ENCODE measurements at regions not wholly inside any gene's neighbourhood (a gene's known extent, or its start where the extent isn't known, plus 50 kb on each side); places are given as distances from the start of the nearest gene placed in this dataset.

DNA sequence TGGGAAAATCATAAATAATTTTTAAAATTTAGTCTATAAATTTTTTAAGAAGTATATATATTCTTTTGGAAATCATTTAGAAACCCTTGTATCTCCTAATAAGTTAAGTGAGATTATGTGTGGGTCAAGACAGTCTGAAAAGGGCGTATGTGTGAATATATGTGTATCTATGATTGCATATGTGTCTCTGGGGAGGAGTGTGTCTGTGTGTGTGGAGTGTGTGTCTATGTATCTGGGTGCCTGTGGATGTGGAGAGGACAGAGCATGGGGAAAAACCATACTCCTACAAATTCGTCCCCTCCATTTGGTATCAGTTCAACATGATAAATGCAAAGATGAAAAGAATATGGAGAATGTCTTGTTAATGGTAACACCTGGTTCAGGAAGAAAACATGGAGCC, 342.0 kb upstream of the ACTBL2 start:
- DNase-seq, result no peak

DNA sequence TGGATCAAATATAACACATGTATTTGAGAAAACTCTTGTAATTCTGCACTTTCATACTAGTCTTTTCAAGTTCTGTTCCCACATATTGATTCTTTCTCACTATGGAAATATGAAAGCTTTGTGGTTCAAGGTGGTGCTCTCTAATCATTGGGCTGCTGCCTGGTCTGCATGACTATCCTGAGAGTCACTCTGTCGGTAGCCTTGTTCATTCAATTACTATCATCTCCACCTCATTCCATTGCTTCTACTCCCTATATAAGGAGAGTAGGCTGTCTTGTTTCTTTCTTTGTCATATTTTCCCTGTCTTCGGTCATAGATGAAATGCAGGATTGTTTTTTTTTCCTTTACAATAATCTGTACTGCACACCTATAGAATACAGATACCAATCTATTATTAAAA, 341.4 kb upstream of the ACTBL2 start:
- no peak for DNase-seq

DNA sequence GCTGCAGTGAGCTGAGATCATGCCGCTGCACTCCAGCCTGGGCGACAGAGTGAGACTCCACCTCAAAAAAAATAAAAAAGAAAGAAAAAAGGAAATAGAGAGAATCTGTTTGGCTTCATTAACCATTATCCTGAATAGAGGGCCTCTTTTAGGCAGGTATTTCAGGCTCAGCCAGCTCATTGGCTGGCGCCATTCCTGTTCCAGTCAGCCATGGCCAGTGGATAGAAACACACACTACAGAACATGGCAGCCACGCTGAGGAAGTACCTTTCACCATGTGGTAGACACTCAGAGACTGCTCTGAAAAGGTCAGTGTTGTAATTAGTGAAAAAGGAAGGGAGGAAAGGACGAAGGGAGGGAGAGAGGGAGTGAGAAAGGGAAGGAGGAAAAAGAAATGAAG, 340.0 kb upstream of the ACTBL2 start:
- no peak for DNase-seq

DNA sequence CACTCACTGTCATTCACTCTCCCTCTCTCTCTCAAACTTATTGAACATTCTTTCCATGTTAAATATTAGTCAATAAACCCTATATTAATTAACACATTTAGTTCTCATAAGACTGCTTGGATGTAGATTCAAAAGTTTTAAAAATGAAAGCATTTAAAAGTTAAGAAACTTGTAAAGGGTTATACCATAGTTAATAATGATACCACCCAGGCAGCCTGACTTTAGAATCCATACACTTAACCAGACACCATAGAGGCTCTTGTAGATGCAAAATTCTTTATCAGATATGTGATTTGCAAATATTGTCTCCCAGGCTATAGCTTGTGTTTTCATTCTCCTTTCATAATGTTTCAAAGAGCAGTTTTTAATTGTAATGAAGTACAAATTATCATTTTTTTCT, 335.8 kb upstream of the ACTBL2 start:
- DNase-seq, result no peak

DNA sequence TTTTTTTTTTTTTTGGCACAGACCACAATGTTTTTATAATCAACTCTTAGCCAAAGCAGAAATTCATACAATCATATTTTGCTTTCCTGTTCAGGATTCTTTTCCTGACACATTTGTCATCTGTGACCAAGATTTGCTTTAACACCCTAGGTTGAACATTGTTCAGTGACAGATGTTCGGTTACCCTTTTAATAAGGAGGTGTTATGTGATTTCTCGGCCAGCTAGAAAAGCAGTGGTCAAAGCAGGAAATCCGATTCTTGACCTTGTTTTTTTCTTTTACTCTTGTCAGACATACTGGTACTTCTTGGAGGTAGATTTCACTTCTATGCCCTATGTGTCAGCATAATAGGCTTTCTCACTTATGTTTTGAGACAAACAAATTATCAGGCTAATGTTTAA, 335.3 kb upstream of the ACTBL2 start:
- DNase-seq, result no peak

DNA sequence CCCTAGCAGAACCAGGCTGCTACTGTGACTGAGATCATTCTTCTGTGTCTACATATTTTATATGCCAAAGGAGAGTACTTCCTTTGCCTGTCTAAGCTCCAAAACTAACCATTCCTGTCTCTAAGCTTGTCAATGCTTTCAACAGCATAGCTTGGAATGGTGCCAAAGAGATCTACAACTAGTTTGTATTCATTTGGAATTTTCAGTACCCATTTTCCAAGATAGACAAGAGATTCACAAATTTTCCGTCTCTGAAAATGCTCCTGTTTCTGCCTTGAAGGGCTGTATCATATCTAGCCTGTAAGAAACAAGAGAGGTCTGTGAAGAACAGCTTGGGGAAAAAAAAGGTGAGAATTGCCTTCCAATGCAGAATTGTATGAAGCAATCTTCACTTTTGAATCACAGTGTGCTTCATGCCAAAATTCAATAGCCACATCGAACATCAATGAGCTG, 334.4 kb upstream of the ACTBL2 start:
- DNase-seq, result no peak

DNA sequence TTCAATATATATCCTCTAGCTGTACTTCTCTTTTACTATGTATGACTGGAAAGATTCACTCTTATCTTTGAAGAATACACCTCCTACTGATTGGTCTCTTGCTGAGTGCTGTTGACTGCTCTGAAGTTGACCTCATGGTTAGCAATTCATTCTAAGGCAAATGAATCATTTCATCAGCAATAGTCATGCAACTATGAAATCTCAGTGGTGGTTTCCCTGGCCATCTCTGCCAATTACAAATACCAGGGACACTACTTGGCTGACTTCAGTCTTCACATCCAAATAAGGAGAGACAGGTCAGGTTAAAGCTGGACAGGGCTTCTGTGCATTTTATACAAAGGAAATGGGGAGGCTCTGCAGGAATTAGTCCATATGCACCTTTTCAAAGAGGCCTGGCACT, 333.5 kb upstream of the ACTBL2 start:
- DNase-seq, result no peak

DNA sequence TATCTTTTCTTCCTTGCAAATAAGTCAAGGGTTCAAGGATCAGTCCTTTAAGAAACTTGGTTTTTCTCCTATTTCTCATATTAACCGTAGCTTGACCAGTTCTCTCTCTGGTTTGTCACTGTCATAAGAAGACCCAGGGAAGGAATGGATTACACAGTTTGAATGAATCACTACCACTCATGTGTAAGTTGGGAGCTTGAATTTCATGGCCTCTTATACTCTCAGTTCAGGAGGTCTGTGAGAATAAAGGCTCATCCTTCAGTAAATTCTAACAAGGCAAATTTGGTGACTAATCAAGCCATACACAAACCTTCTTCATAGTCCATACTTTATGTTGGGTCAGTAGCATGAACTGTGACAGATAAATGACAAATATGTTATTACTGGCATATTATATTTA, 323.1 kb upstream of the ACTBL2 start:
- DNase-seq, result no peak

DNA sequence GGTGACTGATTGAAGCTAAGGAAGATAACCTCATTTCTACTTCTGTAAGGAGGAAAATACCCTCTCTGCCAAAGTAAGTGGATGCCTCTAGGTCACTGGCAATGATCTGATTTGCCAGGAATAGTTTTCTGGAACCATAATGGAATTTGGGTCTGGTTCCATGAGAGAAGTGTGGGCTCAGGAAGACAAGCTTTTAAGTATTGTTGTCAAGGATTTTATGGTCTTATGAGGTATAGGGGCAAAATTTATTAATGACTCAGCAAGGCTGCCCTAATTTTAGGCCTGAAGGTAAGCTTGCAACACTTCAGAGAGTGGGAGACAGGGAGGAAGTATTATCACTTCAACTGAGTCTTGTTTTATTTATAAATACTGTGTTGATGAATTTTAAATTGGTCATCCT, 322.6 kb upstream of the ACTBL2 start:
- no peak for DNase-seq

DNA sequence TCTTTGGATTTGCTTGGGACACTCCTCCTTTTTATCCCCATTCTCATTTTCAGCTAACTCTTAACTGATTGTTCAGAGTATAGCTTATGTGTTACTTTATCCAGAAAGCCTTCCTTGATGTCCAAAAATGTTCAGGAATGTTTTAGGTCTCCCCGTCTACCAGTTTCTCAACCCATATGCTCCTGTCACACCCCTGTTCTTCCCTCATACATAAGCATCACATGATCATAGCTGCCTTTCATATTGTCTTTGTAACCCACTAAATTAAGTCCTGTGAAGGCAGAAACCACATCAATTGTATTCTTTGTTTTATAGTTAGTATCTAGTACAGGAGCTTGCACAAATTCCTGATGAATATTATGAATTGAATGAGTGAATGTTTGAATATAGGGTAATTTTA, 321.9 kb upstream of the ACTBL2 start:
- DNase-seq, result no peak

DNA sequence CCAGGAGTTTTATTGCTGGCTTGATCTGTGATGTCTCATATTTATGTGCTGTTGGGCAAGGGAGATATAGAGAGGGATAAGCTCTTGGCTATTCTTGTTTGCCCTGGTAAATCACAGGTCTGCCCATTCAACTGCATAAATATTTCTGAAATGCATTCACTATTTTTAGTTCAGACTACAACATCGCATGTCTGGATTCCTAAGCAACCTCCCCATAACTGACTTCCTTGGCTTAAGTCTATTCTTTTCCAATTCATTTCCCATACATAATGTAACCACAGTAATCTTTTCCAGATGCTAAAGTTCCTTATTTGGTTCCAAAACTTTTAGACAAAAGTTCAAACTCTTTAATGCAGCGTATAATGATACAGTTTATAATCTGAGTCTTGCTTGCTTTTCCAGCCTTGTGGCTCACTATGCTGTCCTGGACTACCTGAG, 321.4 kb upstream of the ACTBL2 start:
- DNase-seq, result no peak

DNA sequence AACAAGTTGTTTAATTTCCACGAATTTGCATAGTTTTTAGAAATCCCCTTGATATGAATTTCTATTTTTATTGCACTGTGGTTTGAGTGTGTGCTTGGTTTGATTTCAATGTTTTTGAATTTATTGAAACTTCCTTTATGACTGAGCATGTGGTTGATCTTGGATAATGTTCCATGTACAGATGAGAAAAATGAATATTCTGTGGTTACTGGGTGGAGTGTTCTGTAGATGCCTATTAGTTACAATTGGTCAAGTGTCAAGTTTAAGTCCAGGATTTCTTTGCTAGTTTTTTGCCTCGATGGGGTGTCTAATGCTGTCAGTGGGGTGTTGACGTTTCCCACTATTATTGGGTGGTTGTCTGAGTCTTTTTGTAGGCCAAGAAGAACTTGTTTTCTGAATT, 319.5 kb upstream of the ACTBL2 start:
- DNase-seq, result no peak

DNA sequence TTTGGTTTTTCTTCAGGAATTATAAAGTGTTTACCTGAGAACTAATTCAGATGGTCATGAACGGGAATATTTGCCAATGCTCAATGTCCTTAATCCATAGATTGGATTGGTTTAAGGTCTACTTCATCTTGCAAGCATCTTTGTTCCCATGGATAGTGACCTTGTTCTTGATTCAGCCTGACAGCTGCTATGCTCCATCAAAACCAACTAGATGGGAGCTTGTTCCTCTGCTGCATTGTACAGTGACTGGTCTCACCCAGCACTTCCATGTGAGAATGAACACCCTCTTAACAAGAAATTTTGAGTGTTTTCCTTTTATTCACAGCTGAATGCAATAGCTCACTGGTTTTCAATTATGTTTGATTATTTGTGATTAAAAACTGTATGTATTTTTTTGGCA, 312.6 kb upstream of the ACTBL2 start:
- DNase-seq, result no peak

DNA sequence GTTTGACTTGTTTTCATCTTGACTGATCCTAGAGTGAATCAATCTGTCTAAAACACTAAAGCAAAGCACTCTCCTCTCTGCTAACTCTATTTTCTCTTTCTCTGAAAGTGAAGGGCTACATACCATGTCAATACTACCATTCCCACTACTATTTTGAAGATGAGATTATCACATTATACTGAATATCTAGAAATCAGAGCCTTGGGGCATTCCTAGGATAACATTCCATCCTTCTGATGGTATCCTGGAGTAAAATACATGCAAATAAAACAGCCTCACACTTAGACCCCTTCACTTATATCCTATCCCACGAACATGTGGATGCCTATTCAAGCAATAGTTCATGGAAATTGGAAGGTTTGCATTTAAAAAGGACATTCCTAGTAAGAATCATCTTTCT, 309.3 kb upstream of the ACTBL2 start:
- no peak for DNase-seq

DNA sequence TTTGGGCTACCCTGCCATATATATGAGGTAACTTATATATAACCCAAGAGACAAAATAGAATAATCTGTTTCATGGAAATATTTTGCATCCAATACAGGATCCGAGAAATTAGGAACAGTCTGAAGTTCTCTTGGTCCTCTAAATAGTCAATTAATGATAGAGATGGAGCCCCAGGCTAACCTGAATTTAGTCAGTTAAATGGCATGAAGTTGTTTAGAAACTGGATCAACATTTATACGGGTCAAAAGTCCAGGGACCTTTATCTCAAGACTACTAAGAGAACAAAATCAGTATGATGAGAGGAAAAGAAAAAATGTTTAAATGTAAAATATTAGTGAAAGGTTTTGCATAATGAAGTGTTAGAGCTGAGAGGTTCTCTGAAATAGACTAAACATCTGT, 303.3 kb upstream of the ACTBL2 start:
- DNase-seq, result no peak

DNA sequence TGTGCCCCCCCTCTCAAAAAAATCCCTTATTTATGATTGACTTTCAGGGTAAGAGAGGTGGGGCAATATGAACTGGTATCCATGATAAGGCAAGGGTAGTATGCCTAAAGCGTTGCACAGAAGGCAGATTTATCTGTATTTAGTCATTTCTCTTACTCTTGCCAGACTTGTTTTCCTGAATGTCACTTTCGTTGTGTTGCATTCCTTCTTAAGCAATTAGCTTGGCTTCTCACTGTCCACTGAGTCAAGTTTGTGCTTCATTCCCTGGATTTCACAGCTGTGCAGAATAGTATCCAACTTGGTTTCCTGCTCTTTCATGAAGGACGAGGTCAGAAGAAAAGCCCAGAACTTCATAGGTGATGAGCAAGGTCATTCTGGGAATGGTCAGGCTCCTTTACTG, 301.5 kb upstream of the ACTBL2 start:
- DNase-seq, result no peak

DNA sequence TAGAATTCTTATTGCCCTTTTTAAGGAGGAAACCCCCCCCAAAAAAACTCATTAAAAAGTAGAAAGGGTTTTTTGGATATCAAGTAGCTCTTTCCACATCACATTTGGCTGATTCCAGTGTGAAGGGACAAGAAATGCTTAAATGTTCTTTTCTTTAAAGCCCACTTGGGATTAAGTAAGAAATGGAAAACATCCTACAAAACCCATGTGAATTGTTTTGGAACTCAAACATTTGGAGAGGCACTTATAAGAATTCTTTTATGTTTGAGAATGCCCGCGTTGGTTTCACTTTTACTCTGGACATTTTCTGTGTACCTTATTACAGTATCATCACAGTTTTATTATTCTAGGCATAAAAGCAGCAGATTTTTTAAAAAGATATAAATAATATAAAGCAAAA, 301.1 kb upstream of the ACTBL2 start:
- DNase-seq, result no peak

DNA sequence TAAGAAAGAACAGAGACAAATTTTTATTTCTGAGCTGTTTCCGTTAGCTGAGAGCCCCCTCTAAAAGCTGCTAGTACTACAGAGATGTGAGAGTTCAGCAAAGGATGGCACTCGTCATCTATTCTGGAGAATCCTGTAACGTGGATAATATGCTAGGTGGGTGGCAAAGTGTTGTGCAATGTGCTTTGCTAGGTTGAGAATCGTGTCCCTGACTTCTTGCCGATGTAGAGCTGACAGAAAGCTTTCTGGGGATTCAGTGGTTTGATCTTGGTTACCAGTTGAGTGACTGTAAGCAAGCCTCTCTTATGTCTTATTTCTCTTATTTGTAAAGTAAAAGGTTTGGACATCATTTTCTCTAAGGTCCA, 298.3 kb upstream of the ACTBL2 start:
- no peak for DNase-seq

DNA sequence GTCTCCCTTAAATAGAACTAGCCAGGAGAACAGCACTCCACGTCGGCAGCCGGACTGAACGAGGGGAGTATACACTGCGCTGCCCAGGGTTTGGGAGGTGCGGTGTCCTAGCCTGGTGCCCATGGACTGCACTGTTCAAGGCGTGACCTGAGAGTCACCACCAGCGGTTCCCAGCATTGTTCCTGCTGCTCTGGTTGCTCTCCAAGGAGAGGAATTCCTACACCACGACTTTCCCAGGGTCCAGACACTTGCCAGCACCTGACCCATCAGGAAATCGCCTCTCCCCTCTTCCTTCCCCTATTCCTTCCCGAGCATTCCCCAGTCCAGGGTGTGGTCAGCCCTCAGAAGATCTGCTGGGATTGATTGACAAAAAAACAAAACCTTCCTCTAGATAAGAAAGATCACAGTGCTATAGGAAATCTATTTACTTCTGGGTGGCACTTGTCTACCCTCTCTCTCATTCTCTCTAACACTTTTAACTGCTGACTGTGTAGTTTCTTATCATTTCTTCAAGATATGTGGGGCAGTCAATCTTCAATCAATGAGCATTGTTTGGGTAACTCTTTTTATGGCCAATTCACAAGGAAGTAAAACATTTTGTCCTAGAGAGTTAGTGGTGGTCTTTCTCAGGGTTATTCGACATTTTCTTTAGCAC, 297.8 kb upstream of the ACTBL2 start:
- no peak for DNase-seq

DNA sequence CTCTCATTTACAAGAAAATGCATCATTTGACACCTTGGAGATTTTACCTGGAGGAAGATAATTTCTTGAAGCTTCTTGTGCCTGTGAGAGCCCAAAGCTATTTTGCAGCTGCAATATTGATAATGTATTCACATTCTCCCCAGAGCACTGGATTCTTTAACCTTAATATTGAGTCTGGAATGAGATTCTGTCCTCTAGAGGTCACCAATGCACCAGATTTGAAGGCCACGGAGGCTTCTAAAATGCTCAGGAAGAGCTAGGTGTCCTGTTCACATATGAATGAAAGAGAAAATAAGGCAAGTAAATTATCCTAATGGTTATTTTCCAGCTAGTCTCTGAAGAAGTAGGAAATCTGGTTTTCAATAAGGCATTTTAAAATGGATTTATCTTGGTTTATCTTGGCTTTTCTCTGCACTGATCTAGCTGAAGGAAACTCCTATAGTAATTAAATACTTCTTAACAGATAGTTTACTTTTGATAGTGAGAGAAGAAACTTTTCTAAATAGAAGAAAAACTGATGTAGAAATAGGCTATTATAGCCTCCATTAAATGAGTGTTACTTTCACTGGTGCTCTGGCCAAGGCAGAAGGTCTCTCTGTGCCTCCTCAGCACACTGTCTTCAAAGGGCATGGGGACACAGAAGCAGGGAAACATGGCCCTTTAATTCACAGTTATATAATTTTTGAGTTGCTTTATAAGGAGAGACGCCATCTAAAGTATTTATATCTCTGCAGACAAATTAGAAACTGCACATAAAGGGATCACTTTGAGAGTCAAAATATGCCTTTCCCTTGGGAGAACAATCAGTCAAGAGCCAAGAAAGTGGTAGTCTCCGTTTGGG, 297.0 kb upstream of the ACTBL2 start:
- peak; percentile 9 for DNase-seq

DNA sequence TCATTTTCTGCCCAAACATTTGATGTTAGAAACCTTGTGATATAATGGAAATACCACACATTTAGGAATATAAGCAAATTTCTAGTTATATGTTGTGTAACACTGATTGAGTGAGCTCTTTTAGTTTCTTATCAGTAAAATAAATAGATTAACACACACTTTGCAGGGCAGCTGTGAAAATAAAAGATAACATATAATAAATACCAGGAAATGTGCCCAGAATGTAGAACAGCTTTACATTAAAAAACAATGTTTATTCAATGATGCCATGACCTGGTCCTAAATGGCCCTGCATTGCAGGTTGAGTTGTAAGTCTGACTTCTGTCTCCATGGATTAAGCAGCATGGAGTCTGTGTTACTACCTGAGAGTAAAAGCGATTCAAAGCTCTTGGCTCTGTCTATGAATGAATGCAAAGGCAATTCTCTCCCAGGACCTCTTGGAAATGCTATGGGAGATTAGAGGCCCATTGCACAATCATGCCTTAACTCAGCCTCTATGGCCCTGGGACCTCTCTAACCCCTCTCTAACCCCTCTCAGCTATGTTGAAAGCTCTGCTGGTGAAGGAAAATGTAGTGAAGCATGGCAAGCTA, 296.0 kb upstream of the ACTBL2 start:
- DNase-seq, result no peak

DNA sequence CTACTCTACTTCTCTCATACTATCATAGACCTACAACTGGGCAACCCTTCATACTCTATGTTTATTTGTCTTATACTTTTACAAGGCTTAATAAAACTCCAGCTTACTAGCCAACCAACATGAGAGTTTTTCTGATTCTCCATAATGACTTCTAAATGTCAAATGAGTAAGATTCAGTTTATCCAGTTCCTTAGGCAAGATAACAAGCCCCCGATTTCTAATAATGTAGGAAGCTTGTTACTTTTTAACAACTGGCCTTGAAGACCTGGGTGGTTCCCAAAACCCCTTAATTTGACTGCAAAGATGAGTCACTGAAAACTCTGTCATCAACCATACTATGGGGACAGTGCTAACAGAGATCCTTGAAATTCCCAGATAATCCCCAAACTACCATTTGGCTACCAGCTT, 294.6 kb upstream of the ACTBL2 start:
- no peak for DNase-seq

DNA sequence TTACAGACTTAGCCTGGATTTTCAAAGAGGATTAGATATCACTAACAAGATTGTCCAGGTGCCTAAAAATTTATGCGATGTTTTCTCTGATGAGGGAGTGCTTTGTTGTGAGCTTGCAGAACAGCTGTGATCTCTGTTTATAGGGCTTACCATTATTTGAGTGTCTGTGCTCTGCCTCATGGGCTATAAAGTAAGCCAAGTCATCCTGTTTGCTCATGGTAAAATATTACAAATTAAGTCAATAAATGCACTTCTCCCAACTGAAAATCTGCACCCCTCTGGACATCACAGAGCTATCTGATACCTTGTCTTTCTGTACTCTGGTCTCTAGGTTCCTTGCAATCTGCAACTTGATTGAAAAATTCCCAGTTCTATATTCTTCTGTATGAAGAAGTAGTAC, 293.4 kb upstream of the ACTBL2 start:
- DNase-seq, result no peak

DNA sequence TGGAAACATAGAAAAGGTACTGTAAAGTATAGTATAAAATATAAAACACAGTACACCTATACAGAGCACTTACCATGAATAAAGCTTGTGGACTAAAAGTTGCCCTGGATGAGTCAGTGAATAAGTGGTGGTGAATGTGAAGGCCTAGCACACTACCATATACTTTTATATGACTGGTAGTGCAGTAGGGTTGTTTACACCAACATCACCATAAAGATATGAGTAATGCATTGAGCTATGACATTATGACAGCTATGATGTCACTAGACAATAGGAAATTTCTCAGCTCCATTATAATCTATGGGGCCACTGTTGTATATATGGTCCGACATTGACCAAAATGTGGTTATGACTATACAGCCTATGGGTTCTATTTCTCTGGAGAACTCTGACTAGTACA, 291.8 kb upstream of the ACTBL2 start:
- no peak for DNase-seq
